IMR-90 (cell line): ENCODE measurements at regions not wholly inside any gene's neighbourhood (a gene's known extent, or its start where the extent isn't known, plus 50 kb on each side); places are given as distances from the start of the nearest gene placed in this dataset.

Experiments used
- ATAC-seq: fragments of 200-7000 bp; cut with Tn5 transposase; 2 replicates; pipeline ENCODE4 v1.9.1; 2020; ENCODE audit warnings: low read depth, mild to moderate bottlenecking, moderate library complexity
- BruUV-seq: library from RNA; stranded (reverse); fragments of 400-500 nt; replicated peaks from 2 replicates; lab custom pipeline; 2021; lab: Mats Ljungman, UMichigan
- CTCF ChIA-PET: fragments of 300-600 bp; formaldehyde crosslinking; extraction: SDS; loops from one replicate; lab custom pipeline; 2021; ENCODE audit warnings: antibody characterized with exemption; lab: Yijun Ruan, JAX
- POLR2A ChIA-PET: fragments of 300-600 bp; sonication (Branson Sonifier 250); formaldehyde crosslinking; loops from one replicate; lab custom pipeline; 2022; ENCODE audit warnings: antibody characterized with exemption; ENCODE audit not compliant: unreplicated experiment; lab: Charles Lee
- DNase-seq: peaks from one replicate; pipeline ENCODE4 v3.0.0; 2013
- H2AFZ ChIP-seq: replicated peaks from 2 replicates; pipeline ENCODE3; 2013; ENCODE audit warnings: low read length, mild to moderate bottlenecking; ENCODE audit not compliant: poor library complexity
- H2AK5ac ChIP-seq: 2 replicates; pipeline ENCODE4 v1.6.1; 2013; ENCODE audit warnings: low read depth, low read length, inconsistent platforms
- H2AK9ac ChIP-seq: replicated peaks from 2 replicates; pipeline ENCODE3; 2013; ENCODE audit warnings: mild to moderate bottlenecking, low read depth, low read length, moderate library complexity; ENCODE audit not compliant: poor library complexity
- H2BK120ac ChIP-seq: 2 replicates; pipeline ENCODE4 v1.6.1; 2013; ENCODE audit warnings: low read depth, low read length, inconsistent platforms
- H2BK15ac ChIP-seq: 3 replicates; pipeline ENCODE4 v1.6.1; 2013; ENCODE audit warnings: low read depth, low read length, inconsistent platforms
- H2BK20ac ChIP-seq: 2 replicates; pipeline ENCODE4 v1.6.1; 2013; ENCODE audit warnings: low read depth, mild to moderate bottlenecking, inconsistent platforms, low read length, moderate library complexity
- H2BK5ac ChIP-seq: 2 replicates; pipeline ENCODE4 v1.6.1; 2013; ENCODE audit warnings: mild to moderate bottlenecking, low read depth, low read length, inconsistent platforms; ENCODE audit not compliant: poor library complexity, severe bottlenecking
- H3K14ac ChIP-seq: replicated peaks from 2 replicates; pipeline ENCODE4 v1.6.1; 2013; ENCODE audit warnings: low read depth, low read length, inconsistent platforms
- H3K18ac ChIP-seq: 2 replicates; pipeline ENCODE4 v1.6.1; 2013; ENCODE audit warnings: low read depth, low read length, control low read depth
- H3K23ac ChIP-seq: 2 replicates; pipeline ENCODE4 v1.6.1; 2013; ENCODE audit warnings: low read depth, low read length, inconsistent platforms
- H3K27ac ChIP-seq: 2 replicates; pipeline ENCODE4 v1.5.1; 2013; ENCODE audit warnings: mild to moderate bottlenecking, control low read depth, low read length; ENCODE audit not compliant: insufficient read depth
- H3K27me3 ChIP-seq: 2 replicates; pipeline ENCODE4 v1.6.1; 2013; ENCODE audit warnings: low read length; ENCODE audit not compliant: control insufficient read depth, insufficient read depth
- H3K36me3 ChIP-seq: 2 replicates; pipeline ENCODE4 v1.6.1; 2013; ENCODE audit warnings: low read length, mixed read lengths; ENCODE audit not compliant: control insufficient read depth, insufficient read depth
- H3K4ac ChIP-seq: 2 replicates; pipeline ENCODE4 v1.6.1; 2013; ENCODE audit warnings: low read depth, low read length, inconsistent platforms
- H3K4me1 ChIP-seq: 2 replicates; pipeline ENCODE4 v1.6.1; 2013; ENCODE audit warnings: low read length, mixed read lengths; ENCODE audit not compliant: control insufficient read depth, insufficient read depth
- H3K4me2 ChIP-seq: 2 replicates; pipeline ENCODE4 v1.6.1; 2013; ENCODE audit warnings: low read depth, mild to moderate bottlenecking, control low read depth, low read length, moderate library complexity
- H3K4me3 ChIP-seq: 2 replicates; pipeline ENCODE4 v1.5.1; 2013; ENCODE audit warnings: low read depth, mild to moderate bottlenecking, control low read depth, low read length, moderate library complexity; ENCODE audit not compliant: insufficient read depth
- H3K56ac ChIP-seq: 2 replicates; pipeline ENCODE4 v1.6.1; 2013; ENCODE audit warnings: low read length, inconsistent platforms; ENCODE audit not compliant: insufficient read depth; ENCODE audit errors: extremely low read depth
- H3K79me1 ChIP-seq, 2 experiments: 2 replicates each; pipeline ENCODE4 v1.6.1; 2013; ENCODE audit warnings: low read length in 2 of 2, inconsistent platforms in 1 of 2, low read depth in 1 of 2
- H3K9ac ChIP-seq: 2 replicates; pipeline ENCODE4 v1.6.1; 2013; ENCODE audit warnings: low read depth, low read length, control low read depth
- H3K9me1 ChIP-seq: 2 replicates; pipeline ENCODE4 v1.6.1; 2013; ENCODE audit warnings: low read length, inconsistent platforms; ENCODE audit not compliant: insufficient read depth
- H3K9me3 ChIP-seq: 2 replicates; pipeline ENCODE4 v1.6.1; 2013; ENCODE audit warnings: low read length; ENCODE audit not compliant: control insufficient read depth, insufficient read depth
- H4K20me1 ChIP-seq: 2 replicates; pipeline ENCODE4 v1.6.1; 2013; ENCODE audit warnings: low read length, inconsistent platforms; ENCODE audit not compliant: insufficient read depth
- H4K5ac ChIP-seq: 2 replicates; pipeline ENCODE4 v1.6.1; 2013; ENCODE audit warnings: mild to moderate bottlenecking, low read depth, low read length, control low read depth
- H4K8ac ChIP-seq, 2 experiments: 2 replicates each; pipeline ENCODE4 v1.6.1; 2013; ENCODE audit warnings: low read depth in 2 of 2, low read length in 2 of 2, control low read depth in 1 of 2, inconsistent platforms in 1 of 2
- H4K91ac ChIP-seq: 2 replicates; pipeline ENCODE4 v1.6.1; 2013; ENCODE audit warnings: low read depth, low read length, inconsistent platforms; ENCODE audit not compliant: insufficient read depth
- CEBPB ChIP-seq: IDR thresholded peaks from 2 replicates; pipeline ENCODE4 v1.6.1; 2012; ENCODE audit warnings: low read depth, low read length, improper control_type of control experiment
- CTCF ChIP-seq: conservative IDR thresholded peaks from 2 replicates; pipeline ENCODE4 v1.5.1; 2012; ENCODE audit warnings: mild to moderate bottlenecking, low read depth, low read length, improper control_type of control experiment
- ELK1 ChIP-seq: fragments of 150-350 bp; IDR thresholded peaks from 2 replicates; pipeline ENCODE4 v1.6.1; 2016; ENCODE audit warnings: low read depth, mild to moderate bottlenecking, low read length, moderate library complexity, borderline replicate concordance
- MAFK ChIP-seq: IDR thresholded peaks from 2 replicates; pipeline ENCODE4 v1.6.1; 2012; ENCODE audit warnings: low read depth, low read length, improper control_type of control experiment
- MAZ ChIP-seq: IDR thresholded peaks from 2 replicates; pipeline ENCODE4 v1.6.1; 2012; ENCODE audit warnings: low read depth, mild to moderate bottlenecking, low read length, improper control_type of control experiment, moderate library complexity, borderline replicate concordance
- USF2 ChIP-seq: fragments of 150-350 bp; IDR thresholded peaks from 2 replicates; pipeline ENCODE4 v1.6.1; 2017; ENCODE audit warnings: mild to moderate bottlenecking, antibody characterized with exemption, low read length, low read depth
- WGBS, 2 experiments: methylation state at CpG; one replicate each; pipeline versions ENCODE4 v1.1.5 to v1.1.7; 2013; ENCODE audit warnings: missing lambda C conversion rate in 2 of 2; ENCODE audit not compliant: insufficient read length in 1 of 2; ENCODE audit errors: extremely low coverage in 2 of 2; 5-methylcytosine and 5-hydroxymethylcytosine counted together
- dilution Hi-C: fragments of 300-500 bp; cut with HindIII; formaldehyde crosslinking; loops from one replicate; pipeline ENCODE4 v1.14.3; 2018; ENCODE audit warnings: low sequenced_read_pairs; ENCODE audit not compliant: unreplicated experiment
- in situ Hi-C: fragments of 300-500 bp; cut with MboI; formaldehyde crosslinking; loops from 3 replicates; pipeline ENCODE4 v1.14.3; 2019; ENCODE audit warnings: low sequenced_read_pairs, inconsistent platforms, mixed read lengths
- intact Hi-C: fragments of 100-400 bp; cut with micrococcal nuclease; formaldehyde crosslinking; loops from 2 replicates; pipeline ENCODE4 v1.10.0; 2022

GRCh38 chr2:17311771-17312511 is 206.3 kb downstream of the RAD51AP2 start:
- CTCF ChIA-PET = no interaction called here
- in situ Hi-C loops (no loop called here), dilution Hi-C loops (no loop called here), intact Hi-C loops (no loop called here)
- Histone ChIP-seq H2AK9ac (no peak overlapping the region), H4K5ac (no peak overlapping the region), H3K23ac (no peak overlapping the region), H3K4ac (no peak overlapping the region), H3K36me3 (no peaks in the 10 kb centered on the region), H3K9ac (no peak overlapping the region), H4K91ac (no peak overlapping the region), H3K4me1 (no peaks in the 10 kb centered on the region), H4K20me1 (no peaks in the 10 kb centered on the region), H3K27me3 (no peaks in the 10 kb centered on the region), H2BK5ac (no peak overlapping the region), H3K9me1 (no peaks in the 10 kb centered on the region), H2BK20ac (no peak overlapping the region), H2BK120ac (no peak overlapping the region), H4K8ac (no peak overlapping the region), H3K14ac (no peak overlapping the region), H3K79me1 (no peaks in the 10 kb centered on the region), H3K4me3 (no peak overlapping the region), H3K18ac (no peak overlapping the region), H2AFZ (no peak overlapping the region), H3K27ac (no peak overlapping the region), H2BK15ac (no peak overlapping the region), H3K56ac (no peak overlapping the region), H3K9me3 (no peaks in the 10 kb centered on the region), H3K4me2 (no peak overlapping the region), H2AK5ac (no peak overlapping the region)
- ATAC-seq (no peak), DNase-seq (no peak)
- no peak for TF ChIP-seq MAFK
- TF ChIP-seq MAZ = no peak
- TF ChIP-seq USF2 = no peak
- no peak for TF ChIP-seq CTCF
- no peak for TF ChIP-seq CEBPB
- TF ChIP-seq ELK1 = no peak
- BruUV-seq = no TSS peak
- WGBS, 2 experiments = no CpG with 5 or more reads among the region's 1 CpG
- POLR2A ChIA-PET = no interaction called here
